ENCODE measurements at regions not wholly inside any gene's neighbourhood (a gene's known extent, or its start where the extent isn't known, plus 50 kb on each side); places are given as distances from the start of the nearest gene placed in this dataset.

DNA sequence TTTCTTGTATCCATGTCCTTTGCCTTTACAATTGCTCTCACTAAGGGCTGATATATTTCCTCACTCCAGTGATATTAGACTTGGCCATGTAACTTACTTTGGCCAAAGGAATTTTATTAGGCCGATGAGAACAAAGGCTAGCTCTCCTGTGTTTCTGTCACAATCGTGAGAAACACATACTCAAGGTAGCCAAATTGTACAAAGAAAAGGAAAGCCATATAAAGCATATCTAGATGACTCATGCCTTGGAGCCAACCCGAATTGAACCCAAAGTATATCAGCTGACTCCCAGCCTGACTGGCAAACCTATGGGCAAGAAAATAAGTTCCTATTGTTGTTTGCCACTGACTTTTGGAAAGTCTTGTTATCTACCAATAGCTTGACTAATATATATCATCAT, 371.7 kb upstream of the LRRC7 start:
- no peak for TF ChIP-seq CTCF (IDR thresholded peaks at IDR 0.05; ENCODE audit: low read depth, low read length)
- POLR2A ChIA-PET, result no interaction called here
- Histone ChIP-seq H3K27me3 (ENCODE audit: control insufficient read depth, insufficient read depth, low read length) (no peaks in the 10 kb centered on the region), H3K9me3 (ENCODE audit: control insufficient read depth, insufficient read depth, low read length) (no peaks in the 10 kb centered on the region), H3K4me3 (ENCODE audit: low read depth, low read length) (no peak overlapping the region), H3K27ac (ENCODE audit: low read depth, low read length) (no peak overlapping the region)
- CTCF ChIA-PET, result no interaction called here
- DNase-seq (ENCODE audit: low read depth, low spot score), result no peak

- POLR2A ChIA-PET, result no interaction called here
- H3K4me3 ChIP-seq (ENCODE audit: low read depth, low read length), result no peak overlapping the region
Observed at GRCh38 chr1:69197816-69198215, 369.9 kb upstream of the LRRC7 start.

DNA sequence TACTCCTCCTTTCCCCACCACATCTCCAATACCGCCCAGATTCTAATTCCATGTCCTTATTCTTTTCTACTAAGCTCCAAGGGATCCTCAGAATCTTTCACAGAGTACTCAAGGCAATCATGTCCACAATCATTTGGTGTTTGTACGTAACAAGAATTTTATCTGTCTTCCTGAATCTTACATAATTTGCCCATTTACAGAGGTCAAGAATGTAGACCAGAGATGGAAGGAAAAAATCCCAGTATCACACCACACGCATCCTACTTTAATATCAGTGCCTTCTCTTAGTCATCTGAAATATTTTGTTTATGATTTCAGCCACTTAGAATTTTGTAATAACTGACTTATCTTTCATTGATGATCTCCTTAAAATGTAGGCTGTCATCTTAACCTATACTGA, 366.0 kb upstream of the LRRC7 start:
- DNase-seq (ENCODE audit: low read depth, low spot score), result no peak
- Histone ChIP-seq H3K4me3 (ENCODE audit: low read depth, low read length) (no peak overlapping the region), H3K27me3 (ENCODE audit: control insufficient read depth, insufficient read depth, low read length) (no peaks in the 10 kb centered on the region), H3K27ac (ENCODE audit: low read depth, low read length) (no peak overlapping the region), H3K9me3 (ENCODE audit: control insufficient read depth, insufficient read depth, low read length) (no peaks in the 10 kb centered on the region)
- no peak for TF ChIP-seq CTCF (IDR thresholded peaks at IDR 0.05; ENCODE audit: low read depth, low read length)
- POLR2A ChIA-PET, result no interaction called here
- CTCF ChIA-PET, result no interaction called here

More at GRCh38 chr1:69197816-69198215, 369.9 kb upstream of the LRRC7 start:
- no peak for TF ChIP-seq CTCF (IDR thresholded peaks at IDR 0.05; ENCODE audit: low read depth, low read length)
- H3K9me3 ChIP-seq (ENCODE audit: control insufficient read depth, insufficient read depth, low read length), result no peaks in the 10 kb centered on the region
- H3K27ac ChIP-seq (ENCODE audit: low read depth, low read length), result no peak overlapping the region
- H3K27me3 ChIP-seq (ENCODE audit: control insufficient read depth, insufficient read depth, low read length), result no peaks in the 10 kb centered on the region
- no peak for DNase-seq (ENCODE audit: low read depth, low spot score)
- CTCF ChIA-PET, result no interaction called here

- Histone ChIP-seq H3K27ac (ENCODE audit: low read depth, low read length) (no peak overlapping the region), H3K4me3 (ENCODE audit: low read depth, low read length) (no peak overlapping the region), H3K27me3 (ENCODE audit: control insufficient read depth, insufficient read depth, low read length) (no peaks in the 10 kb centered on the region), H3K9me3 (ENCODE audit: control insufficient read depth, insufficient read depth, low read length) (no peaks in the 10 kb centered on the region)
- DNase-seq (ENCODE audit: low read depth, low spot score), result no peak
- TF ChIP-seq CTCF (IDR thresholded peaks at IDR 0.05; ENCODE audit: low read depth, low read length), result no peak
- ChIA-PET POLR2A (no interaction called here), CTCF (no interaction called here)
Observed at GRCh38 chr1:69203166-69203565, 364.6 kb upstream of the LRRC7 start.

GRCh38 chr1:69213644-69214043, 354.1 kb upstream of the LRRC7 start:
- Histone ChIP-seq H3K27me3 (ENCODE audit: control insufficient read depth, insufficient read depth, low read length) (no peaks in the 10 kb centered on the region), H3K4me3 (ENCODE audit: low read depth, low read length) (no peak overlapping the region), H3K27ac (ENCODE audit: low read depth, low read length) (no peak overlapping the region), H3K9me3 (ENCODE audit: control insufficient read depth, insufficient read depth, low read length) (no peaks in the 10 kb centered on the region)
- POLR2A ChIA-PET, result no interaction called here
- CTCF ChIA-PET, result no interaction called here
- no peak for TF ChIP-seq CTCF (IDR thresholded peaks at IDR 0.05; ENCODE audit: low read depth, low read length)
- DNase-seq (ENCODE audit: low read depth, low spot score), result no peak
